Glomerular visceral epithelial cell (primary cell): ENCODE measurements at regions not wholly inside any gene's neighbourhood (a gene's known extent, or its start where the extent isn't known, plus 50 kb on each side); places are given as distances from the start of the nearest gene placed in this dataset.
"Not testable (repeated sequence)": the region's sequence is repeated elsewhere in the genome, so short reads cannot be mapped to it uniquely, and the experiment has no call there.

Experiments
- DNase-seq: peaks from one replicate; pipeline ENCODE4 v3.0.0-alpha.2; 2016; ENCODE audit errors: extremely low spot score

GRCh38 chr2:110394769-110395168, 77.8 kb downstream of the LIMS4 start:
- DNase-seq: not testable (repeated sequence)

- DNase-seq: not testable (repeated sequence)
These were observed 80.2 kb downstream of the LIMS4 start for GRCh38 chr2:110392366-110392765.

DNA sequence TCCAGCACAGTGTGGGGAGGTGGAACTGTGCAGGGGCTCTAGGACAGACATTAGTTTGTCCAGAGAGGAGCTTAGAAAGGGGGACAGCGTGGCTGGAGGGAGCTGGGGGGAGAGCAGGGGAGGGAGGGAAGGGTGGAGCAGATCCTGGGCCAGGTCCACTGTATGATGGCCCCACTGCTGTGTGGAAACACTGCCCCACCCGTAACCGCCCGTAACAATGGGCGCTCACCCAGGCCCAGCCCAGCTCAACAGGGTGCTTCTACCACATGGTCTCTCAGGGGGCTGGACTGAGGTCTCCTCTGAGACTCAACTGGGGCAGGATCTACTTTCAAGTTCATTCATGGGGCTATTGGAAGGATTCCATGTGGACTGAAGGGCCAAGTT, 81.6 kb downstream of the LIMS4 start:
- not testable (repeated sequence) for DNase-seq

DNA sequence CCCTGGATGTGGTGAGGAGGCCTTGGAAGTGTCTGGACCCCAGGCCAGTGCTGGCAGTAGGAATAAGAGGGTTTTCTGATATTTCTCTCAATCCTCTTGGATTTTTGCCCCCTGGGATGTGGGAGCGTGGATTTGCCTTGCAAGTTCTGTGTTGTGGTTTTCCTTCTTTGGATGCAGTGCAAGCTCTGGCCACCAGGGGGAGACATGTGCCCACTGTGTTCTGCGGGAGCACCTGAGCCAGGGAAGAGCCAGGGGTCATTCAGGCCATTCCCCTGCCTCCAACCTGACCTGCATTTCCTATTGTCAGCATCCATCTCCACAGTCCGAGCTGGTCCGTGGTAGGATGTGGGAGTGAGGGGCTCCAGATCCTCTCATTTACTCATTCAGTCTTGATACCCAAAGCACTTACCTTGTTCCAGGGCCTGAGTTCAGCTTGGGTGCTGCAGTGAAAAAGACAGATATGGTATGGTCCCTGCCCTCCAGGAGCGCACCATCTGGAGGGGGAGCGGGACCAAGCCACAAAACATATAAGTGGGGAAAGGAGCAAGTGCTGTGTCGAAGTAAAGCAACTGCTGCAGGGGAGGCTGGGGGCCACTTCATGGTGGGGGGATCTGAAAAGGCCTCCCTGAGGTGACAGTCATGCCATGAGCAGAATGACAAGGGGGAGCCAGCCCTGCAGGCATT, 82.1 kb downstream of the LIMS4 start:
- DNase-seq: not testable (repeated sequence)

- not testable (repeated sequence) for DNase-seq
These were observed 85.6 kb downstream of the LIMS4 start for GRCh38 chr2:110387044-110387443.

DNA sequence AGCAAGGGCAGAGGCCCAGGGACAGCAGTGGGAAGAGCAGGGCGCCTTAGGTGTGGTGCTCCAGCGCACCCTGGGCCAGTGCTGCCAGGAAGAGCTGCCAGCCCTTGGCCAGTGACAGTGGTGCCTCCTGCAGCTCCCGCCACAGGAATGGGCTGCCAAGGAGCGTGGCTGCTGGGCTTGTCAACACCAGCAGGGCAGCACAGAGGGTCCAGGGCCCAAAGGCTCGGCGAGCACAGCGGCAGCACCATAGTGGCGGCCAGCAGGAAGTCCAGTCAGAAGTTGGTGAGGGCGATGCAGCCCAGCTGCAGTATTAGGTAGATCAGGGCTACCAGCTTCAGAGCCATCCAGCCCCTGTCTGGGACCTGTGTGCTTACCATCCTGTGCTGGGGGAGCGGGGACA, 86.1 kb downstream of the LIMS4 start:
- DNase-seq: not testable (repeated sequence)

- DNase-seq: not testable (repeated sequence)
These were observed 87.9 kb downstream of the LIMS4 start for GRCh38 chr2:110384736-110385119.

GRCh38 chr2:110384109-110384735, 88.4 kb downstream of the LIMS4 start:
- not testable (repeated sequence) for DNase-seq

DNA sequence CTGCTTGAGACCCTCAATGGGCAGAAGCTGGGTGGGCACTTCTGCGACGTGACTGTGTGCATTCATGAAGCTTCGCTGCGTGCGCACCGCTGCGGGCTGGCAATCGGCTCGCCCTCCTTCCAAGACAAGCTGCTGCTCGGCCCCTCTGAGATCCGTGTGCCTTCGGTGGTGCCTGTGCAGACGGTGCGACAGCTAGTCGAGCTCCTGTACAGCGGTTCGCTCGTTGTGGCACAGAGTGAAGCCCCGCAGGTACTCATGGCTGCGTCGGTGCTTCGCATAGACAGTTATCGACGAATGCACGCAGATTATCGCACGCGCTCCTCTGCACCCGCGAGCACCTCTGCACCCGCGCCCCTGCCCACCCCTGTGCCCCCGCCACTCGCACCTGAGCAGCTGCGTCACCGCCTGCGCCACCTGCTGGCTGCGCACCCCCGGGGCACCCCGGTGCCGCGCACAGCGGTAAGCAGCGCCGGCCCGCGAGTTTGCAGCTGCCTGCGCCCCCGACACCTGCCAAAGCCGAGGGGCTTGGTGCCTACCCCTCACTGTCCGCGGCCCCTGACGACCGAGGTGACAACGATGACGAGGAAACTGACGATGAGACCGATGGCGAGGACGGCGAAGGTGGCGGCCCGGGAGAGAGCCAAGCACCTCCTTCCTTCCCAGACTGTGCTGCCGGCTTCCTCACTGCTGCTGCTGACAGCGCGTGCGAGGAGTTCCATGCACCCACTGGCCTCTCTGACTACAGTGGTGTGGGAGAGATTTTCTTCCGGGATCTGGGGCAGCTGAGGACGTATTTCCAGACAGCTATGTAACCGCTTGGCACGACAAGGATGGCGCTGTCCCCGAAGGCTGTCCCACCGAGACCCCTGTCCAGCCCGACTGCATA, 89.2 kb downstream of the LIMS4 start:
- DNase-seq: not testable (repeated sequence)

- DNase-seq: not testable (repeated sequence)
These were observed 99.1 kb downstream of the LIMS4 start for GRCh38 chr2:110373519-110373918.

GRCh38 chr2:110371633-110372032, 101.0 kb downstream of the LIMS4 start:
- DNase-seq: not testable (repeated sequence)

DNA sequence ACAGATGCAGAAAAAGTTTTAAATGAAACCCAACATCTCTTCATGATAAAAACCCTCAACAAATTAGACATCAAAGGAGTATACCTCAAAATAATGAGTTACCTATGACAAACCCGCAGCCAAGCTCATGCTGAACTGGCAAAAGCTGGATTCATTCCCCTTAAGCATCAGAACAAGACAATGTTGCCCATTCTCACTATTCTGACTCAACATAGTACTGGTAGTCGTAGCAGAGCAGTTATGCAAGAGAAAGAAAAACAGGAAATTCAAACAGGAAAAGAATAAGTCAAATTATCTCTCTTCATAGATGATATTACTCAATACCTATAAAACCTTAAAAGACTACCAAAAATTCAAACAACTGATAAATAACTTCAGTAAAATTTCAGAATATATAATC, 115.0 kb downstream of the LIMS4 start:
- DNase-seq: not testable (repeated sequence)

GRCh38 chr2:110354294-110355018, 118.2 kb downstream of the LIMS4 start:
- not testable (repeated sequence) for DNase-seq

DNA sequence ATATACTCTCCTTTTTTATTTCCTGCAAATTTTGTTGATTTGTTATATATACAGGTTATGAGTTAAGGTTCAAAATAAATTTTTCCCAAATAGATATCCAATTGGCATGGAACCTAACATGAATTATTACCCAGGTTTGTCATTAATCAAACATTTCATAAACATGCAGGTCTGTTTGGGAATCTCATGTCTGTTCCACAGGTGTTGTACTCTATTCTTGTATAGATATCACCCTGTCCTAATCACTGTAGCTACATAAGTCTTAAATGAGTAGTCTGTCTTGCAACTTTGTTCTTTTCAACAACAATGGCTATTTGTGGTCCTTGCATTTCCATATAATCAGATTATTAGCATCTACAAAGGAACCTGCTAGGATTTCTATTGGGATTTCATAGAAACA, 121.9 kb downstream of the LIMS4 start:
- not testable (repeated sequence) for DNase-seq

DNA sequence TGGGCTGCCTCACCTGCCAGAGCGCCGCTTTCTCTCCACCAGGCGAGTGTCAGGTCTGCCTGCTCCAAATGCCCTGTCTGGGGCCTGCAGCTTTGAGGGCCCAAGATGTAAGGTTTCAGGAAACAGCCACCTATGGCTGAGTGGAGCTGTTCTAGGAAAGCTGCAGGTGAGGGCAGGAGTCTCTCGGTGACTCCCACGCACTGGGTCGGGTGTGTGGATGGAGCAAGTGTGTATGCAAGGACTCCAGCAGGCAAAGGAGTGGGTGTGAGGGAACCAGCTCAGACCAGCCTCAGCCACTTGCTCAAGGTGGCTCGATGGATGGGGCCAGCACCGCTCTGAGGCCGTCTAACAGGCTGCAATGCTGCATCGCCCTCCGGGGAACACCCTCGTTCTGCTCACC, 123.7 kb downstream of the LIMS4 start:
- not testable (repeated sequence) for DNase-seq

DNA sequence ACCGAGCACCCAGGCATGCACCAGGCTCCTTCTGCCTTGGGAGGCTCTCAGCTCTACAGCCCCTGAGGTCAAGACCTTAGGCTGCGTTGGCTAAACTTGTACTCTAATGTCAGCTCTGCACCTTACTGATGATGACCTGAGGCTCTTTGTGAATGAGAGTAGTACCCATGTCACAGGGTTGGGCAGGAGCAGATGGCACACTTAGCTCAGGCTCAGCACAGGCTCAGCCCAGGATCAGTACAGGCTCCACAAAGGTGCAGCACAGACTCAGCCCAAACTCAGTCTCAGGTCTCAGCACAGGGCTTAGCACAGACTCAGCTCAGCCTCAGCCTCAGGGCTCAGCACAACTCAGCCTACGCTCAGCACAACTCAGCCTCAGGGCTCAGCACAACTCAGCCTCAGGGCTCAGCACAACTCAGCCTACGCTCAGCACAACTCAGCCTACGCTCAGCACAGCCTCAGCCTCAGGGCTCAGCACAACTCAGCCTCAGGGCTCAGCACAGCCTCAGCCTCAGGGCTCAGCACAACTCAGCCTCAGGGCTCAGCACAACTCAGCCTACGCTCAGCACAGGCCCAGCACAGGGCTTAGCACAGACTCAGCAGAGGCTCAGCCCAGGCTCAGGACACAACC, 128.1 kb downstream of the LIMS4 start:
- DNase-seq: not testable (repeated sequence)

DNA sequence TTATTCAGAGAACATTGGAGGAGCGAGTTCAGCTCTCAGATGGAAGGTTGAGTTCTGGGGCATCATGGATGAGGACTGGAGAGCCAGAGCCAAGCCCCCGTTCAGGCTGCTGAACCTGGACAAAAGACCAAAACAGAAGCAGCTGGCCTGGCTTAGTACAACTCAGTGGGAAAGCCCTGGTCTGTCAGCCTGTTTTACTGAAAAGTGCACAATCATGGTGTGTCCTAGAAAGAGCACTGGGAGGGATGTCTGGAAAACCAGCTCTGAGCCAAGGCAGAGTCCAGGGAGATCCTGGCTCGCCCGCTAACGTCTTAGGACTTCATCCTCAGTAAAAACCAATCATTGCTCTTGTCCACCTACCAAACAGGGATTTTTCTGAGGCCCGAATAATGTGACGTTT, 129.7 kb upstream of the MTLN start:
- DNase-seq: not testable (repeated sequence)

GRCh38 chr2:110339126-110339525, 126.8 kb upstream of the MTLN start:
- not testable (repeated sequence) for DNase-seq

DNA sequence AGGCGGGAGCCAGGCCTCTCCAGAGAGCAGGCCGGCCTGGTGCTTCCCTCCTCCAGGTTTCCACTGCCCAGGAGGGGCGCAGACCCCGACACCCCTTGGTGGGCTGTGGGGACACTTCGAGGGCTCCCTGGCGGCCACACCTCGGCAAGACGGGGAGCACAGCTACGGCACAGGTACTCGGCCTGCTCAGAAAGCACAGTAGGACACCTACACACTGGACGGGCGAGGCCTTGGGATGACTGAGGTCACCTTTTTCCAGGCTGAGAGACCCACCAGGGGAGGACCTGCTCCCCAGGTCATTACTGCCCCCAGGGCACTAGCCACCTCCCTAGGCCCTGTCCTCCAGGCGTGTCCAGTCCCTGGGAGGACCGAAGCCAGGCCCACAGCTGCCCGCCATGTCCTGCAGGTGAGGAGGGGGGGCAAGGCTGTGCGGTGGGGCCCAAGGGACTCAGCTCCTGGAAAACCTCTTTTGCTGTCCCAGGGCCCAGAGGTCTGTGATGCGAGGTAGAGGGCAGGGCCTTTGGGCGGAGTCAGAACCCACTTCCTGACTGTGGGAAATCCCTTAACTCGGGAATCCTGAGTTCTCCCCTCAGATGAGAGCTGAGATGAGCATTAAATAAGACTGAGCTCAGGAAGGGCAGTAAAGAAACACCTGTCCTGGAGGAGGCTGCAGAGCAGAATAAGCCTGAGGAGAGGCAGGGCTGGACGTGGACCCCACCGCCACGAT, 126.1 kb upstream of the MTLN start:
- DNase-seq: peak; percentile 9

GRCh38 chr2:110336071-110336470, 123.7 kb upstream of the MTLN start:
- peak; percentile 0 for DNase-seq
